SU-DHL-6 (cell line): ENCODE measurements at regions not wholly inside any gene's neighbourhood (a gene's known extent, or its start where the extent isn't known, plus 50 kb on each side); places are given as distances from the start of the nearest gene placed in this dataset.

Experiments used
- EZH2phosphoT487 ChIP-seq: fragments of 200-600 bp; sonication (generic), shearing (Covaris generic); conservative IDR thresholded peaks from 2 replicates; pipeline ENCODE4 v1.6.1; 2018; ENCODE audit warnings: mild to moderate bottlenecking, antibody characterized with exemption, low read length, moderate library complexity, mixed read lengths
- TF ChIP-seq, protein P1 (sequence below): fragments of 200-600 bp; sonication (generic); IDR thresholded peaks from one replicate; pipeline ENCODE4 v1.5.1; 2017; ENCODE audit warnings: antibody characterized with exemption, mild to moderate bottlenecking, low read length, moderate library complexity; ENCODE audit not compliant: insufficient read depth, poor library complexity, severe bottlenecking

DNA sequence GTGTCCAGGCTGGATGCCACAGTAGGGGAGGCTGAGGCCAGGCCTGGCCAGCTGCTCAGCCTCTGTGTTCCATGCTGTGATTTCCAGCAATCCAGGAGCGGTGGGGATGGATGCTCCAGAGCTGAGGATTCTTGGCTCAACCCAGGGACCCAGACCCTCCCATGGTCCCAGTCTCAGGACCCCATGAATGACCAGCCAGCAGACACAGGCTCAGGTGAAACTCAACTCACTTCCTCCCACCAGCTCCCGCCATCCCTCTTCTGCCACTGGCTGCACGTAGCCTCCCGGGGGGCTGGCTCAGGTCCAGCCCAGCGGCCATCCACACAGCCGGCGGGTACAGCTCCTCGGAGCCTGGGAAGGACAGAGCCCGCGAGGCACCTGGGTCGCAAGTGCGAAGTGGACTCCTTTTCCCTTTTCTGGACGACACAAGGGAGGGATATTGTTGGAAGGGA is 54.5 kb upstream of the DACT2 start:
- TF ChIP-seq, protein P1, sequence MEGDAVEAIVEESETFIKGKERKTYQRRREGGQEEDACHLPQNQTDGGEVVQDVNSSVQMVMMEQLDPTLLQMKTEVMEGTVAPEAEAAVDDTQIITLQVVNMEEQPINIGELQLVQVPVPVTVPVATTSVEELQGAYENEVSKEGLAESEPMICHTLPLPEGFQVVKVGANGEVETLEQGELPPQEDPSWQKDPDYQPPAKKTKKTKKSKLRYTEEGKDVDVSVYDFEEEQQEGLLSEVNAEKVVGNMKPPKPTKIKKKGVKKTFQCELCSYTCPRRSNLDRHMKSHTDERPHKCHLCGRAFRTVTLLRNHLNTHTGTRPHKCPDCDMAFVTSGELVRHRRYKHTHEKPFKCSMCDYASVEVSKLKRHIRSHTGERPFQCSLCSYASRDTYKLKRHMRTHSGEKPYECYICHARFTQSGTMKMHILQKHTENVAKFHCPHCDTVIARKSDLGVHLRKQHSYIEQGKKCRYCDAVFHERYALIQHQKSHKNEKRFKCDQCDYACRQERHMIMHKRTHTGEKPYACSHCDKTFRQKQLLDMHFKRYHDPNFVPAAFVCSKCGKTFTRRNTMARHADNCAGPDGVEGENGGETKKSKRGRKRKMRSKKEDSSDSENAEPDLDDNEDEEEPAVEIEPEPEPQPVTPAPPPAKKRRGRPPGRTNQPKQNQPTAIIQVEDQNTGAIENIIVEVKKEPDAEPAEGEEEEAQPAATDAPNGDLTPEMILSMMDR: no peak
- TF ChIP-seq EZH2phosphoT487: no peak
